Smooth muscle cell of the brain vasculature (primary cell): ENCODE measurements at regions not wholly inside any gene's neighbourhood (a gene's known extent, or its start where the extent isn't known, plus 50 kb on each side); places are given as distances from the start of the nearest gene placed in this dataset.

Experiments
- DNase-seq: peaks from one replicate; pipeline ENCODE4 v3.0.0-alpha.2; 2012; ENCODE audit warnings: low read depth, low spot score

DNA sequence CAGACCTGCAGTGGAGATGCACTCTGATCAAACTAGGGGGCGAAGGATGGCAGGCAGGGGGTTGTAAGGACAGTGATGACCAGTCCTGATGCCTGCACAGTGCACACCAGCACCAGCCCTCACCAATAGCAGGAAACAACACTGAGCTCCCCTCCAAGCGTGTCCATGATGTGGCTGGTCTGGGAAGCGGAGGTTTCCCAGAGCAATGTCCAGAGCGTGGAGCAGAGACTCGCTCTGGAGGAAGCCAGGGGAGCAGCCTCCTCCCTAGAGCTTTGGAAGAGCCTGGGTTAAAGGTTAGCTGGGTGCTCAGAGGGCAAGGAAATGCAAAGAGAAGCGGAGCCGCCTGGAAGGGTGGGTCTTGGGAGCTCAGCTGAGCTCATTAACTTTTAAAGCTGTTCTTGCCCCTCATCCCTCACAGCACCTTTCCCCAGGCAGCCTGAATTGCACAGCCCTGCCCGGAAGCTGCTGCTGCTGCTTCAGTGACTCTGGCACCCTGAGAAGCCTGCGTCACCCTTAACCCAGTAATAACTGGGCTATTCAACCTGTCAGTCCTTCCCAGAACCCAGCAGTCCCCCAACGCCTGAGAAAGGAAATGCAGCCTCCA is 162.2 kb upstream of the RAB4A start:
- DNase-seq = no peak

DNA sequence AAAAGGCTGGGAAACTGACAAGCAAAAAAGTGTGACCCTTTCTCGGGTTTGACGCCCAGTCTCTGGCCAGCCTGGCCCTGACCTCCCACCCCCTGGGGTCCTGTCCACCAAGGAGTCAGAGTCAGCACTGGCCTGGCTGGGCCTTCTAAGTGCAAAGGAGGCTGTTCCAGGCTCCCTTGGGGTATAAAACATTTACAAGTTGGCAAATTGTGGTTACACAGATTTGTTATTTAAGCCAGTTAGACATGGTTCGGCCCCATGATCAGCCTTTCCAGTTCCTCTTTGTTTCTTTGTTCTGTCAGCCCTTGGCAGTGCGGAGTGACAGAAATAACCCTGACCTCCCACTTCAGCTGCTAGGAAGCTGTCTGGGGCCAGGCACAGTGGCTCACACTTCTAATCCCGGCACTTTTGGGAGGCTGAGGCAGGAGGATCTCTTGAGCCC is 161.6 kb upstream of the RAB4A start:
- no peak for DNase-seq

DNA sequence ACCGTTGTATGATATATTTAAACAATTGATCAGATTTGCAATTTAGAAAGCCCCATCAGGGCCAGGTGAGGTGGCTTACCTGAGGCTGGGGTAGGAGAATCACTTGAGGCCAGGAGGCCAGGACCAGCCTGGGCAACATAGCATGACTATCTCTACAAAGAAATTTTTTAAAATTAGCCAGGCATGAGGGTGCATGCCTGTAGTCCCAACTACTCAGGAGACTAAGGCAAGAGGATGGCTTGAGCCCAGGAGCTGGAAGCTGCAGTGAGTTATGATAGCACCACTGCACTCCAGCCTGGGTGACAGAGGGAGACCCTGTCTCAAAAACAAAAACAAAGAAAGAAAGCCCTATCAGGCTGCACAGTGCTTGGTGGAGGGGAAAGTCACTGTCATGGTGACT is 159.9 kb upstream of the RAB4A start:
- no peak for DNase-seq

DNA sequence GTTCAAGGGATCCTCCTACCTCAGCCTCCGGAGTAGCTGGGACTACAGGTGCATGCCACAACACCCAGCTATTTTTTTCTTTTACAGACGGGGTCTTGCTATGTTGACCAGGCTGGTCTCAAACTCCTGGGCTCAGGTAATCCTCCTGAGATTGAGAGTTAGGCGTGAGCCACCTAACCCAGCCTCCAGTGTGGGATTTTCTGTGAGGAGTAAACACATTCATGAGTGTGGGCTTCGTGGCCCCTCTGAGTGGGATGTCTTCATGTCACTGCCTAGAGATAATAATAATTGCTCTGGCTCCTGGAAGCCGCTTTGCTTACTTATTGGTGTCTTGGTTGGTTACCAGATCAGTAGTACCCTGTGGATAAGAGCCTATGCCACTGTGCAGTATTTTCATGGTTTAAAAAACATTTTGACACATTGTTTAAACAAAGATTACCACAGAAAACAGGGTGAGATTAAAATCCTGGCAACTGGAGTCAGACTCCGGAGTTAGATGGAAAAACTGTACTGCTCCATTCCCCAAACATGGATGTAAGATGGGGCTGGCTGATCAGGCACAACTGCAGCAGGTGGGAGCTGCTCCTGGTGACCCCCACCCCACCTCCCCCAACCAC is 159.1 kb upstream of the RAB4A start:
- no peak for DNase-seq

DNA sequence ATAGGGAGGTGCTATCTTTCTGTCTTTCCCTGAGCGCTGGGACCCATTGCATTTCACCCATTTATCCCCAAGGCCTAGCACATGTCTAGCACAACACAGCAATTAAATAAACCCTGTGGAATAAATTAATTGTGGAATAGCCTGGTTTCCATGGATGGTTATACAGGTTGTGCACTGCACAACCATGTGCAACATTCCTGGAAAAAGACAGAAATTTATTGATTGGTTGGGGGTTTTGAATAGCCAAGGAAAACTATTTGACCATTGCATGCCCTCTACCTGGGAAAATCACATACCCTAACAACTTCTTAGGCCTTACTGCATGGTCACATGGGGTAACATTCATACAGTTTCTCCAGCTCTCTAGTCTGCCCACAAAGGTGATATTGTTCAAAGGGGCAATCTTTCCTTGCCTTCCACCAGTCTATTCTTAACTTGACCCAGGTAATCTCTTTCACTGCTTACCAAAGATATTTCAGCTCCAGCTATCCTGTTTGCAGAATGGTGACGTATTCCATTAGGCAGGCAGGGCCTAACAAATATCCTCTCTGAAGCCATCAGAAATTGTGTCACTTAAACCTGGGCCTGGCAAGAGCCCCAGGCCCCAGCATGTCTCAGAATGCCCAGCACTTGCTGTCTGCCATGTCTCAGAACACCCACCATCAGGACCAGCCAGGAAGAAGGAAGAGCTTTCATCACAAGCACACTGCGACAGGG is 157.9 kb upstream of the RAB4A start:
- DNase-seq = no peak

DNA sequence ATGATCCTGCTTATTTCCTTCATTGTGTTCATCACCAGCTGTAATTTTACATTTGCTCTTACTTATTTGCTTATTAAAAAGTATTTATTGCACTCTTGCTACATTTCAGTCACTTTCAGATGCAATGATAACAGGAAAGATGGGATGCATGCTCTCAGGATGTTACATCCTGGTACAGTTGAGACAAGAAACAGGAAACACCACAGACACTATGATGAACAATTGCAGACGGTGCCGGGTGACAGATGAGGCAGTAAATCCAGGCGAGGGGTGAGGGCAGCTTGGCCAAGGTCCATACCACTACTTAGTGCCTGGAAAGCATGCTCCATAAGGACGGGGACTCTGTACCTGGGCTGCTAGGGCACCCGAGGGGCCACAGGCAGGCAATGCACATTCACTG is 156.6 kb upstream of the RAB4A start:
- DNase-seq = no peak

DNA sequence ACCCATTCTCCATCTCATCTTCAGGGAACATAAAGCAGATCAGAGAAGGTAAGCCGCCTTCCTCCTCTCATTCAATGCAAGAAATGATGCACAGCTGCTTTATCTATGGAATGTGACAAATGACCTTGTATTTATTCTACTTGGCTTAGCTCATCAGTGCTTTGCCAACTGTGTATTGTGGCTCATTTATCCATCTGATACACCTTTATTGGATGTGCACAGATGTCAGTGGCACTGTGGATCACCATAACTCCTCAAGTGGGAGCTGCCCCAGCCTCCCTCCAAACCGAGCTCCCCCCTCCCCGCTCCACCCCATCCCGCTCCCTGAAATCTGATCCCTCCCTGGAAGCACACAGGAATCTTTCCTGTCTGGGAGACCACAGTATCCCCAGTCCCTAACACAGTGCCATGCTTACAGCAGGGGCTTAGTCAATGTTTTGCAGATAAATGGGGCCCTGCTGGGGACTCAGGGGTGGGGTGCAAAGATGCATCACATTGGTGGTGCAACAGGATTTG is 156.0 kb upstream of the RAB4A start:
- DNase-seq = no peak

DNA sequence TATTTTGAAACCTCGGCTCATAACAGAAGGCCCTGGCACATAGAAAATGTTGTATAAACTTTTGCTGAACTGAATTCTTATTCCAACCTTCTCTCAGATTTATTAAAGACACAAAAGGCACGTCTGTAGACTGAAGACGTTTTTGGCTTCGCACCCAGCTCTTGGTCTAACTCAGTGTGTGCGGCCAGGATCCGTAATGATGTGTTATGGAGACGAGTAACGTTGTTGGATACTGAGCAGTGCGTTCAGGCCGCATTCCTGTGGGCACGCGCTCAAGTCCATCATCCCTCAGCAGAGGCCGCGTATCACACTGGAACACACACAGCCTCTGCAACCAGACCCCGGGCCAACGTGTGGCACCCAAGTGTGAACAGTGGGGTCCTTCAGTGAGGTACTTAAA is 154.8 kb upstream of the RAB4A start:
- no peak for DNase-seq

DNA sequence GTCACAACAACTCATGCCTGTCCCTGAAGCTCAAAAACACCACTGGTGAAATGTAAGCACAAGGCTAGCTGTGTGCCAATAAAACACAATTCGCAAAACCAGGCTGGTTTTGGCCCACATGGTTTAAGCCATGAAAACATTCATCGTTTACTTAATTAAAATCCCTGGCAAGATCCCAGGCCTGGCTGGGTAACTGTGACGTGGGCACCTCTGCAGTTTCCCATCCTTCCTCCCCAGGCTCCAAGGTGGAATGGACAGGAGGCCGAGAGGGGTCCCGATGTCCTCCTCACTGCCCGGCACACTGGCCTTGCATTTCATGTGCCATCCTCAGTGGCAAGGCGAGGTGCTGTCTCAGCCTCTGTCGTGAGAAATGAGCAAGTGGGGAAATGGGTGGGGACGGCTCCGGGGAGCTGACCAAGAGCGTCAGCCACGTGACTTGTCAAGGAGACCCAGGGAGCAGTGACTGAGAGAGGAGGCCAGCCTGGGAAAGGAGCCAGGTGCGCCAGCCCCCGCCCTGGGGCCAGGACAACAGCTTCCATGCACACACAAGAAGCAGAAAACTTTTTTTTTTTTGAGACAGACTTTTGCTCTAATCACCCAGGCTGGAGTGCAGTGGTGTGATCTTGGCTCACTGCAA is 153.1 kb upstream of the RAB4A start:
- no peak for DNase-seq

DNA sequence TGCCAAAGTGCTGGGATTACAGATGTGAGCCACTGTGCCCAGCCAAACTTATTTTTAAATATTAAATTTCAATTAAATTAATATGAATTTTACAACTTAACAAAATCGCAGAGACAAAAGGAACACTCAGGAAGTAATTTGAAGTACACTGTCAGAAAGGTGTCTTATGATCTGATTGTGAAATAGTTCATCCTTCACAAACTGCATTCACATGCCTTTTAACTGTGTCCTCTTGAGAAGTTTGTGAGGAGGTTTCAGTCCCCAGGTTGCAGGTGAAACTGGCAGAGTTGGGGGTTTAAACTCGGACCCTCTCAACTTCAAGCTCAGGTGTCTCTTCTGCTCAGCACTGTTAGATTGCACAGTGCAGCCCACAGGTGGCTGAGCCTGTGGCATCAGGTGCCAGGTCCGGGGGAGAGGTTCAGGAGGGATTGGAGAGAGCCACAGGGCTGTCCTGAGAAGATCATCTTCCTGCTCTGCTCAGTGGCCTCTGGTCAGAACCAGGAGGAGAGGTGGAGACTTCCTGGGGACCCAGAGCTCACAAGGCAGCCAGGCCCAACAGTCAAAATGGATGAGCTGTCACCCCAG is 152.3 kb upstream of the RAB4A start:
- DNase-seq = no peak

DNA sequence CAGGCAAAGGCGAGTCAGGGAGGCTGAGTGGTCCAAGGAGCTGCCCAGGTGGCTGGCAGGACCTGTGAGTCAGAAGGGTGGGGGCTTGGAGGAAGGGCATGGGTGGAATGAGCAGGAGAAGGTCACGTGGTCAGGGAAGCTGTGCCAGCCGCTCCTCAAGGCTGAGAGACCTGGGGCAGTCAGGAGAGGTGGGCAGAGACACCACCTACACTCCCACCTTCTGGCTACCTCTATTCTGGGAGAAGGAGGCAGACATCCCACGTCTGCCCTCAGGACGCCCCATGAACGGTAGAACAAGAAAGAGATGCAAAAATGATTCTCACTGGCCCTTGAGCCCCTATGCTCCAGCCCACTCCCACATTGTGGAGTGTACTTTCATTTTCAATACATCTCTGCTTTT is 151.8 kb upstream of the RAB4A start:
- no peak for DNase-seq

DNA sequence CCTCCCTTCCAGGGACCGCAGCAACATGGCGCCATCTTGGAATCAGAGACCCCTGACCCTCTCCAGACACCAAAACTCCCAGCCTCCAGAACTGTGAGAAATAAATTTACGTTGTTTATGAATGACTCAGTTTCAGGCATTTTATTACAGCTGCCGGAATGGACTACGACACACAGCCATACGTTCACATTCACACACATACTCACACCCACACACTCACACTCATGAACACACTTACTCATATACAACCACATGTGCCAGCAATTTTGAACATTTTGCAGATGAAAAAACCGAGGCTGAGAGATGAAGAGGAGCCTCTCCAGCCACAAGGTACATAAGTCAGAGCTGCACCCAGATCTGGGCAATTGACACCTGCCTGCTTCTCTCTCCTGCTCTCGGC is 151.0 kb upstream of the RAB4A start:
- DNase-seq = no peak

DNA sequence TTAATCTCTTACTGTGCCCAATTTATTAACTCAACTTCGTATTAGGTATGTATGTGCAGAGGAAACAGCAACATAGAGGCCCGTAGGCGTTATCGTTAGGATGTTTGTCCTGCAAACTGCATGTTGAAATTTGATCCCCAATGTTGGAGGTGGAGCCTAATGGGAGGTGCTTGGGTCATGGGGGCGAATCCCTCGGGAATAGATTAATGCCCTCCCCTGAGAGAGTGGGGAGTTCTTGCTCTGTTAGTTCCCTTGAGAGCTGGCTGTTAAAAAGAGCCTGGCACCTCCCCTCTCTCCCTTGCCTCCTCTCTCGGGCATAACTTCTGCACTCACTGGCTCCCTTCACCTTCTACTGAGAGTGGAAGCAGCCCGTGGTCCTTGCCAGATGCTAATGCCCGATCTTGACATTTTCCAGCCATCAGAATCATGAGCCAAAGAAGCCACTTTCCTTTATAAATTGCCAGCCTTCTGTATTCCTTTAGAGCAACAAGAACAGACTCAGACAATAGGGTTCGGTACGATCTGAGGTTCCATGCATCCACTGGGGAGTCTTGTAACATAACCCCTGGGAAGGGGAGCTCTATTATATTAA is 149.0 kb upstream of the RAB4A start:
- DNase-seq = no peak

DNA sequence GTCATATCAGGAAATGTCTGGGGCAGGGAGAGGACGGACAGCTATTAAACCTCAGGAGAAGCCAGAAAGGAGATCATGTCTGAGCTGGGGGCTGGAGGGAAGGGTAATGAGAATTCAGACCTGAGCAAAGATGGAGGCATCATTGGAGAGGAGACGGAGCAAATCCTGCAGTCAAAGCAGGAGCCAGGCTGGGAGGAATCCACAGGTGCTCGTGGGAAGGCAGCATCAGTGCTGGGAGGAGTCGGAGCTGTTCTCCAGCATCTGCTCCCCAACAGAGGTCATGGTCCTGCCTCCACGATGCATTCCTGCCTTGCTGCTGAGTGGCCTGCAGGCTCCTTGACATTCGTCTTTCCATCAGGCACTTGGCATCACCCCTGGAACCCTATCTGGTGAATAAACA is 148.3 kb upstream of the RAB4A start:
- no peak for DNase-seq

DNA sequence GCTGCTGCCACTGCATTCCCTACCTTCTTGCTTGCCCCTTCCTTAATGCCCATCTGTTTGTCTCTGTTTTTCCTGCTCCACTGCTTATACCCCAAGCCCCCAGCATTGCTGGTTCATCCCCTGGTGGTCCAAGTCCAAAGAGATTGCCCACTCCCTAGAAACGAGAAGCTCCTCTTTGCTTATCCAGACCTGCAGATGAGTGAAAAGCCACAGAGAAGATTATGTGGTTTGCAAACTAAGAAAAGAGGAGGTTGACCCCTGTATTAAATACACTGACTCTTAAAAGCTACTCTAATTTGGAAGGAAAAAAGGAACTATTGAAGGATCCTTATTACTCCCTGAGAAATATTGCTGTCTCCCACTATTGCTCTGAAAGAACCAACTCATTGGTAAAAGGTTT is 146.8 kb upstream of the RAB4A start:
- no peak for DNase-seq

DNA sequence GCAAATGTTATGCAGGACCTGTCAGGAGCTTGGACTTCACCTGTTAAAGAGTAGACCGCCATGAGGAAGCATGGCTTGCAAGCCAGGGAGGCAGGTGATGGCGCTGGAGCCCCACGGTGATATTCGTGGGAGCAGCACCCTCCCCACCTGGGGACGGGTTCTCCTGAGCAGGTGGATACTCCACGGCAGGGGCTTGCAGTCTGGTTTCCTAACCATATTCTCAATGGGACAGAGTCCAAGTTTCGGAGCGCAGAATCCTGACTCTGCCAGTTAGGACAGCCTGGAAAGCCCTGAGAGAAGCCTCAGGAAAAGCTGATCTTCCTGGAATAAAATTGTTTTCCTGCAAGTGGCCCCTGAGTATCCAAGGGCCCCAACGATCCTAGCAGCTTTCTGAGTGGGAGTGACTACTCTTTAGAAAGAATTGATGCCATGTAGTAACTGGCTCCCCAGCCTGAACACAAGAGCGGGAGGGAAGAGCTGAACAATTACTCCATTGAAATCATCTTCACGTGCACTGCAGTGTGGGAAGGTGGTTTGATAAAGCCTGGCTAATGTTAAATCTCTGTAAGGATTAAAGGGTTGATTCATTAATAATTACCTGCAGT is 146.3 kb upstream of the RAB4A start:
- no peak for DNase-seq

DNA sequence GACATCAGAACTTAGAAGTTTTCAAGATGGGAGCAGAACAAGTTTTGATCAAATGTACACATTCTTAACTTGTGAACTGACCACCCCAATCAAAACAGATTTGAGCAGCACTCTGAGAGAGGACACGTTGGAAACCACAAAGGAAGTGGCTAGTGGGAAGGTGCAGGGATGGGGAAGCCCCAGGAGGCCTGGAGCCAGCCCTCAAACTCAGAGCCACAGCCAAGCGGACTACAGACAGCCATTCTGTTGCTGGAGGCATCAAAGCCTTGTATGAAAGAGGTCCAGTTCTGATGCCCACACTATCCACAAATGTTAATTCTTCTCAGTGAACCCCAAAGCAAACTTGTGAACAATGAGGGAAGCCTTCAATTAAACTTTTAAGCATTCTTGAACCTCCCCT is 143.6 kb upstream of the RAB4A start:
- no peak for DNase-seq

DNA sequence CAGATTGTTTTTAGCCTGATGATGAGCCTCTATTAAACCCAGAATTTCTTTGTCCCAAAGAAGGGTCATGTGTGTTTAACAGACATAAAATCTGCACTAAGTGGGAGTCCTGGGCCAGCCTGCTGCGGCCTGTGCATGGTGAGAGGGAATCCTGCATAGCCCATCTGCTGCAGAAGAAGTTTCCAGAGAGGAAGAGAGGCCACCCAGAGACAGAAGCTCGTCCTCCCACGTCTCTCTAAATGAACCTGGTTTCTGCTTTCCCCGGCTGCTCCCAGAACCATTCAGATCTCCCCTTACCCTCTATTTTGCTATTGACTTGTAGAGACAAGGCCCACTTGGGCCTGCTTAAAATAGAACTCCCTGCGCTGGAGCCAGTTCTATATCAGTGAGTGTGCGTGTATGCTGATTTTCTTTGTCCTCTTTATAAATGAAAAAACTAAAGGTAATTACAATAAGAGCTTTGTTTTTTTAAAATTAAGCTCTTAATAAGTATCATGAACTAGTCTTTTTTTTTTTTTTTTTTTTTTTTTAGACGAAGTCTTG is 142.8 kb upstream of the RAB4A start:
- DNase-seq = no peak

DNA sequence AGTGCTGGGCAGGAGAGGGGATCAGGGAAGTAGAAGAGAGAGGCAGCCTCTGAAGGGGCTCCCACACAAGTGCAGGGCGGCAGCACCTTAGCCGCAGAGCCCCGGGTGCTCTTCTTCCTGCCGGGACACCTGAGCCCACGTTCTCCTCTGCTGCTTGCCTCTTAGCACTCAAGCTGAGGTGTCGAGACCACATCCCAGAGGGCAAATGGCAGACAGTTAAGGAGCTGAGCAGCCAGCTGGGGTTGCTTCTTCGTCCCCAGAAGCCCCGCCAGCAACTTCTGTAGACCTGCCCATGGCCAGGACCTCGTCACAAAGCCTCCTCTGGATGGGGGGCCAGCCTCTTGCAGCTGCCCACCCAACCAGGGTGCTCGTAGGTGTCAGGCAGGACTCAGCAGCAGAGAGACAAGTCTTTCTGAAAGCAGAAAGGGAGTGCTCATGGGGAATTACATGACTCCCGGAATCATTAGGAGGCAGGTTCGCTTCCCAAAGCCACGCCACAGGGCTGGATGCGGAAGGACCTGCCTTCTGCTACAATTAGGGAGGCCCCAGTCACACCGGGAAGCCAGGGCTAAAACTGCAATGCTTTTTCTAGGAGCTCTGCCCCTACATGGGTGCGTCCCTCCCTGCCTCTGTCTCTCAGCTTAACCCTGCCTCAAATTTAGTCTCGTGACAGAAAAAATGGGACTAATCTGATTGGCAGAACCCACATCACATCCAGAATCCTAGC is 141.4 kb upstream of the RAB4A start:
- DNase-seq = no peak

DNA sequence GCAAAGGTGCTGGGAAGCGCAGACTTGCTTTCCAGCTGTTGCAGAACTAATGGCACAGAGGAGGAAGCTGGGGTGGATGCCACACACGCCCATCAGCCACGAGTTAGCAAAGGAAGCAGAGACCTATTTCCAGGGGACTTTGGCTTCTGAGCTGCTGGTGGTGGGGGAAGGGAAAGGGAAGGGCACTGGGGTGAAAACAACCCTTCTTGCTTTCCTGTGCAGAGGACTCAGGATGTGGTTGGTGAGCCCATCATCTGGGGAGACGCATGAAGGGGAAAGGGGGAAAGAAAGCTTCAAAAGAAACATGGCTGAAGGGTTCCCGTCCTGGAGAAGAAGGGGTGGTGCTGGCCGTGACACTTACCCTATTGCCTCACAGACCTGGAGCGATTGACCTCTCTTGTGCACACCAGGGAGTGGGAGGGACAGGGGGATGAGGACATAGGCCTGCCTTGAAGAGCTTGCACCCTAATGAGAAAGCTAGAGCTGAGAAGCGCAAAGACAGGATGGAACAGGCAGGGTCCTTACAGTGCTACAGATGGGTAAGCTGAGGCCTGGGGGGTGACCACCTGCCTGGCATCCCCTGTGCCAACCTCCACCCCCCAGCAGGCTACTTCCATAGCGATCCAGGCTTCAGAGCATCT is 140.8 kb upstream of the RAB4A start:
- no peak for DNase-seq
